Colonic mucosa (tissue), 4 donors: ENCODE measurements at regions not wholly inside any gene's neighbourhood (a gene's known extent, or its start where the extent isn't known, plus 50 kb on each side); places are given as distances from the start of the nearest gene placed in this dataset.

Experiments
- DNase-seq: peaks from one replicate; pipeline ENCODE4 v3.0.0-alpha.2; 2020
- H3K27ac ChIP-seq: fragments of 200-600 bp; one replicate; pipeline ENCODE4 v1.8.0; 2021
- H3K27me3 ChIP-seq: fragments of 200-600 bp; one replicate; pipeline ENCODE4 v1.8.0; 2021
- H3K36me3 ChIP-seq: fragments of 200-600 bp; one replicate; pipeline ENCODE4 v1.8.0; 2021
- H3K4me1 ChIP-seq: fragments of 200-600 bp; one replicate; pipeline ENCODE4 v1.8.0; 2021; ENCODE audit warnings: mild to moderate bottlenecking
- H3K4me3 ChIP-seq: fragments of 200-600 bp; one replicate; pipeline ENCODE4 v1.8.0; 2021
- H3K9ac ChIP-seq, 2 donors: one replicate each; pipeline ENCODE4 v1.7.0; 2013; ENCODE audit warnings: control low read depth in 2 of 2, low read depth in 2 of 2, low read length in 2 of 2
- H3K9me3 ChIP-seq: fragments of 200-600 bp; one replicate; pipeline ENCODE4 v1.8.0; 2021
- intact Hi-C: fragments of 100-400 bp; cut with DNase I; formaldehyde crosslinking; loops from one replicate; pipeline ENCODE4 v1.14.1; 2022
- TF ChIP-seq, protein P1 (sequence below): fragments of 200-600 bp; IDR thresholded peaks from one replicate; pipeline ENCODE4 v1.8.0; 2022; ENCODE audit warnings: antibody characterized with exemption, mild to moderate bottlenecking
- donor health status: healthy.
- donor health status: DM: no; HTN: no; CAD: no.
- donor health status: DM: no; HTN: no; CAD: no.

GRCh38 chr22:44615146-44615545 is 86.9 kb upstream of the PRR5 start:
- no peak overlapping the region for H3K4me3 ChIP-seq
- H3K36me3 ChIP-seq, result no peaks in the 10 kb centered on the region
- TF ChIP-seq, protein P1, sequence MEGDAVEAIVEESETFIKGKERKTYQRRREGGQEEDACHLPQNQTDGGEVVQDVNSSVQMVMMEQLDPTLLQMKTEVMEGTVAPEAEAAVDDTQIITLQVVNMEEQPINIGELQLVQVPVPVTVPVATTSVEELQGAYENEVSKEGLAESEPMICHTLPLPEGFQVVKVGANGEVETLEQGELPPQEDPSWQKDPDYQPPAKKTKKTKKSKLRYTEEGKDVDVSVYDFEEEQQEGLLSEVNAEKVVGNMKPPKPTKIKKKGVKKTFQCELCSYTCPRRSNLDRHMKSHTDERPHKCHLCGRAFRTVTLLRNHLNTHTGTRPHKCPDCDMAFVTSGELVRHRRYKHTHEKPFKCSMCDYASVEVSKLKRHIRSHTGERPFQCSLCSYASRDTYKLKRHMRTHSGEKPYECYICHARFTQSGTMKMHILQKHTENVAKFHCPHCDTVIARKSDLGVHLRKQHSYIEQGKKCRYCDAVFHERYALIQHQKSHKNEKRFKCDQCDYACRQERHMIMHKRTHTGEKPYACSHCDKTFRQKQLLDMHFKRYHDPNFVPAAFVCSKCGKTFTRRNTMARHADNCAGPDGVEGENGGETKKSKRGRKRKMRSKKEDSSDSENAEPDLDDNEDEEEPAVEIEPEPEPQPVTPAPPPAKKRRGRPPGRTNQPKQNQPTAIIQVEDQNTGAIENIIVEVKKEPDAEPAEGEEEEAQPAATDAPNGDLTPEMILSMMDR, result no peak
- no peaks in the 10 kb centered on the region for H3K4me1 ChIP-seq
- no peaks in the 10 kb centered on the region for H3K9me3 ChIP-seq
- H3K27me3 ChIP-seq, result no peaks in the 10 kb centered on the region
- H3K27ac ChIP-seq, result no peak overlapping the region
- intact Hi-C loops, result no loop called here
- no peak overlapping the region for H3K9ac ChIP-seq
- DNase-seq, result no peak

DNA sequence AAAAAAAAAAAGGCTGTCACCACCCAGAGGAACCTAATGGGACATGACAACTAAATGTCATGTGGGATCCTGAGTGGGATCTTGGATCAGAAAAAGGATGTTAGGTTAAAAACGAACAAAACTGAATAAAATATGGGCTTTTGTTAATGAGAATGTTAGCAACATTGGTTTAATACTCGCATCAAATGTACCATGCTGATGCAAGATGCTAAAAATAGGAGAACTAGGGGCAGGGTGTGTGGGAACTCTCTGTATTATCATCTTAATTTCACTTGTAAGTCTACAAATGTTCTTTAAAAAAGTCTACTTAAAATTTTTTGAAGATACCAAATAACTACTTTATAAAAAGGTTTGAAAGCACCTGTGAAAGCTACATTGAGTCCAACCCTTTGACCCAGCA is 88.8 kb upstream of the PRR5 start:
- H3K4me3 ChIP-seq, result no peak overlapping the region
- no peaks in the 10 kb centered on the region for H3K4me1 ChIP-seq
- no peak overlapping the region for H3K9ac ChIP-seq
- no peaks in the 10 kb centered on the region for H3K9me3 ChIP-seq
- intact Hi-C loops, result no loop called here
- H3K27ac ChIP-seq, result no peak overlapping the region
- H3K27me3 ChIP-seq, result no peaks in the 10 kb centered on the region
- TF ChIP-seq, protein P1, result no peak
- DNase-seq, result no peak
- H3K36me3 ChIP-seq, result no peaks in the 10 kb centered on the region

DNA sequence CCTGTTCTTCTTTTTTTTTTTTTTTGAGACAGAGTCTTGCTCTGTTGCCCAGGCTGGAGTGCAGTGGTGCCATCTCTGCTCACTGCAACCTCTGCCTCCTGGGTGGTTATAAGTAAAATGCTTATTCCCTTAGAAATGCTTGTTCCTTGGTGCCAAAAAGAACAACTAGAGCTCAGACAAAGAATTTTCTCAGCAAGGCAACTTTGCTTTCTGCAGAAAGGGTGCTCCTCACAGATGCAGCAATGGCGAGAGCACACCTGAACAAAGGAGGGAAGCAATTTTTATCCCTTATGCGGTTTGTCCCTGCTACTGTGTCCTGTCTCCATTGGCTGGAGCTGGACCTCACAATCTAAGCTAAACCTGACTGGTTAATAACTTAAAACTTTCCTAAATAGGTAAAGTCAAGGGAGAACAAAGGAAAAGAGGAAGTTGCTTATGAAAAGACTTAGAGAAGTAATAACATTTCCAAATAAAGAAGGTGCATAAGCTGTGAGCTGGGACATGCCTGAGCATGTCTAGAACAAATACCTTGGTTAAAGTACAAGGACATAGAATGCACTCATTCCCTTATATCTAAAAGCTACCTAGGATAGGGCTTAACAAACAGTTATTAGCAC is 90.0 kb upstream of the PRR5 start:
- H3K9ac ChIP-seq, result no peak overlapping the region
- no peaks in the 10 kb centered on the region for H3K4me1 ChIP-seq
- H3K27ac ChIP-seq, result no peak overlapping the region
- no peaks in the 10 kb centered on the region for H3K27me3 ChIP-seq
- intact Hi-C loops, result no loop called here
- H3K36me3 ChIP-seq, result no peaks in the 10 kb centered on the region
- no peak overlapping the region for H3K4me3 ChIP-seq
- H3K9me3 ChIP-seq, result no peaks in the 10 kb centered on the region
- no peak for DNase-seq
- TF ChIP-seq, protein P1, result no peak

DNA sequence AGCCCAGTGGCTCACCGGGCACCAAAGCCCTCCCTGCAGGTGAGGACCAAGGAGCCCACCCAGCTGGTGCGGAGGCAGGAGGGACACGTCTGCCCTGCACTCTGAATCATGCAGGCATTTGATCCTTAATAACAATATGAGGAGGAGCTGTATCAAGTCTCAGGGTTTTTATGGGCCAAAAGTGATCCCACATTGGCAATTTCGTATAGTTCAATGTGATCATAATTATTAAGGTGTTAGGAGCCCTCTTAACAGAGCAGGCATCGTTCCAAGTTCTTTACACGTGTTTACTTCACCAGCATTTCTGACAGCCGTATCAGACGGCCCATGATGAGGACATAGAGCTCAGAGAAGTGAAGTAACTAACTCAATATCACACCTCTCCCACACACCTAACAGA is 91.9 kb upstream of the PRR5 start:
- H3K9me3 ChIP-seq, result no peaks in the 10 kb centered on the region
- H3K4me1 ChIP-seq, result no peaks in the 10 kb centered on the region
- H3K27me3 ChIP-seq, result no peaks in the 10 kb centered on the region
- H3K27ac ChIP-seq, result no peak overlapping the region
- TF ChIP-seq, protein P1, result no peak
- no peak overlapping the region for H3K9ac ChIP-seq
- DNase-seq, result no peak
- no peak overlapping the region for H3K4me3 ChIP-seq
- H3K36me3 ChIP-seq, result no peaks in the 10 kb centered on the region
- intact Hi-C loops, result no loop called here

DNA sequence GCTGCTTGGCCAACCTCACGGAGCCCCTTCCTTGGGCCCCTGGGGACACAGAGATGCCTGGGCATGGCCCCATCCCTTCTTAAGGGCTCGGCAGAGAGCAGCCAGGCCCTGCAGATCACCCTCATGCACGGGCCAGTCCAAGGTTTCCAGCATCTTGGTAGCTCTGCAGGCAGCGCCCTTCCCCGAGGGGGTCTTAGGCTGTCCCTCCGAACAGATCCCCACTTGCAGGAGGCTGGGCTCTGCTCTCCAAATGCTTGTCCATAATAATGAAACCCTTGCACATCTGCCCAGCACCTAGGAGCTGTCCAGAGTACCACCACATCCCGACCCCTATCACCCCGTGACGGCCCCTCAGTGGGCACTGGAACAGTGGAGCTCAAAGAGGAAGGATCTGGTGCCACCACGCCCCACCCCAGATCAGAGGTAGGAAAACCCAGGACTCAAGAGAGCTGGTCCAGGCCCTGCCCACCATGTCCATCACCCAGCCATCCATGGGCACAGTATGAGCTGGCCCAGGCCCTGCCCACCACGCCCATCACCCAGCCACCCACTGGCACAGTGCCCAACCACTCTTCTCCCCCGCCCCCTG is 92.5 kb upstream of the PRR5 start:
- intact Hi-C loops, result no loop called here

More for the DNA sequence above, 92.5 kb upstream of the PRR5 start:
- Histone ChIP-seq H3K9ac (no peak overlapping the region), H3K27me3 (no peaks in the 10 kb centered on the region), H3K9me3 (no peaks in the 10 kb centered on the region), H3K36me3 (no peaks in the 10 kb centered on the region), H3K4me1 (no peaks in the 10 kb centered on the region), H3K27ac (no peak overlapping the region), H3K4me3 (no peak overlapping the region)
- TF ChIP-seq, protein P1, result no peak
- no peak for DNase-seq
